ENCODE measurements at regions not wholly inside any gene's neighbourhood (a gene's known extent, or its start where the extent isn't known, plus 50 kb on each side); places are given as distances from the start of the nearest gene placed in this dataset.
"Not testable (repeated sequence)": the region's sequence is repeated elsewhere in the genome, so short reads cannot be mapped to it uniquely, and the experiment has no call there.

- not testable (repeated sequence) for DNase-seq
Observed at GRCh38 chr4:74505355-74505978, 60.5 kb downstream of the AREG start.

- DNase-seq = not testable (repeated sequence)
Observed at GRCh38 chr4:74509363-74509762, 64.4 kb downstream of the AREG start.

- no peak for DNase-seq
Observed at GRCh38 chr4:74516303-74516702, 71.4 kb downstream of the AREG start.

- no peak for DNase-seq
Observed at GRCh38 chr4:74517996-74518395, 73.1 kb downstream of the AREG start.

GRCh38 chr4:74522251-74522991, 77.5 kb downstream of the AREG start:
- no peak for DNase-seq

- DNase-seq = no peak
Observed at GRCh38 chr4:74523096-74523495, 78.2 kb downstream of the AREG start.

- no peak for DNase-seq
Observed at GRCh38 chr4:74524985-74525384, 80.0 kb downstream of the AREG start.

- no peak for DNase-seq
Observed at GRCh38 chr4:74527049-74527448, 82.1 kb downstream of the AREG start.

GRCh38 chr4:74528178-74528577, 83.2 kb downstream of the AREG start:
- no peak for DNase-seq

- no peak for DNase-seq
Observed at GRCh38 chr4:74529284-74530041, 84.5 kb downstream of the AREG start.

GRCh38 chr4:74531963-74532794, 87.2 kb downstream of the AREG start:
- no peak for DNase-seq

GRCh38 chr4:74534121-74534520, 89.2 kb downstream of the AREG start:
- no peak for DNase-seq

- no peak for DNase-seq
Observed at GRCh38 chr4:74534936-74535335, 90.0 kb downstream of the AREG start.

- no peak for DNase-seq
Observed at GRCh38 chr4:74535512-74535911, 90.6 kb downstream of the AREG start.

GRCh38 chr4:74536557-74536956, 91.6 kb downstream of the AREG start:
- no peak for DNase-seq

- no peak for DNase-seq
Observed at GRCh38 chr4:74537459-74537858, 92.5 kb downstream of the AREG start.

GRCh38 chr4:74539044-74539790, 94.3 kb downstream of the AREG start:
- no peak for DNase-seq

- no peak for DNase-seq
Observed at GRCh38 chr4:74540193-74540592, 95.3 kb downstream of the AREG start.

GRCh38 chr4:74541667-74542066, 96.7 kb downstream of the AREG start:
- no peak for DNase-seq

GRCh38 chr4:74543231-74543781, 98.4 kb downstream of the AREG start:
- DNase-seq = no peak

GRCh38 chr4:74543983-74544382, 99.0 kb downstream of the AREG start:
- no peak for DNase-seq

Measured in NCI-H2081 treated with DMSO at 0.1 percent for 48 hours (cell line).